Glomerular endothelial cell (primary cell): ENCODE measurements at regions not wholly inside any gene's neighbourhood (a gene's known extent, or its start where the extent isn't known, plus 50 kb on each side); places are given as distances from the start of the nearest gene placed in this dataset.
"Not testable (repeated sequence)": the region's sequence is repeated elsewhere in the genome, so short reads cannot be mapped to it uniquely, and the experiment has no call there.

Source experiments
- DNase-seq: peaks from one replicate; pipeline ENCODE4 v3.0.0-alpha.2; 2011; ENCODE audit warnings: low read depth, low spot score; ENCODE audit errors: extremely low read depth

DNA sequence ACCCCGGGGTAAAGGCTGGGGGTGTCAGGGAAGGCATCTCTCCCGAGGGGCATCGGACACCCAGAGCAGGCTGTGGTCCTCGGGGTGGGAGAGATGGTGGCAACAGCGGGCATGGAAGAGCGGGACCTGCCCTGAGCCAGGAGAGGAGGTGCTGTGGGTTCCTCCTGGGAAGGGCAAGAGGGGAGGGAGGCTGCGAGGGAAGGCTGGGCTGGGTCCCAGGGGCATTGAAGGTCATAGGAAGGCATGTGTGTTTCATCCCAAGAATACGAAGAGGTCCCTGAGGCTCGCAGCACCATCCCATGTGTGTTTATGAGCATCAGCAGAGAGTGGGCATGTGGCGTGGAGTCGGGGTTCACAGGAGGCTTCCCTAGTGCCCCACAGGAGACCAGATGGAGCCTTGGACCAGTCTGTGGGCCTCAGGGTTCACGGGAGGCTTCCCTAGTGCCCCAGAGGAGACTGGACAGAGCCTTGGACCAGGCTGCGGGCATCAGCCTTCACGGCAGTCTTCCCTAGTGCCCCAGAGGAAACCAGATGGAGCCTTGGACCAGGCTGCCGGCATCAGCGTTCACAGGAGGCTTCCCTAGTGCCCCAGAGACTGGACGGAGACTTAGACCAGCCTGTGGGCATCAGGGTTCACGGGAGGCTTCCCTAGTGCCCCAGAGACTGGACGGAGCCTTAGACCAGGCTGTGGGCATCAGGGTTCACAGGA lies 420.6 kb downstream of the BRD1 start:
- no peak for DNase-seq

GRCh38 chr22:49406047-49406650 lies 421.5 kb downstream of the BRD1 start:
- no peak for DNase-seq

GRCh38 chr22:49405590-49405989 lies 422.1 kb downstream of the BRD1 start:
- no peak for DNase-seq

DNA sequence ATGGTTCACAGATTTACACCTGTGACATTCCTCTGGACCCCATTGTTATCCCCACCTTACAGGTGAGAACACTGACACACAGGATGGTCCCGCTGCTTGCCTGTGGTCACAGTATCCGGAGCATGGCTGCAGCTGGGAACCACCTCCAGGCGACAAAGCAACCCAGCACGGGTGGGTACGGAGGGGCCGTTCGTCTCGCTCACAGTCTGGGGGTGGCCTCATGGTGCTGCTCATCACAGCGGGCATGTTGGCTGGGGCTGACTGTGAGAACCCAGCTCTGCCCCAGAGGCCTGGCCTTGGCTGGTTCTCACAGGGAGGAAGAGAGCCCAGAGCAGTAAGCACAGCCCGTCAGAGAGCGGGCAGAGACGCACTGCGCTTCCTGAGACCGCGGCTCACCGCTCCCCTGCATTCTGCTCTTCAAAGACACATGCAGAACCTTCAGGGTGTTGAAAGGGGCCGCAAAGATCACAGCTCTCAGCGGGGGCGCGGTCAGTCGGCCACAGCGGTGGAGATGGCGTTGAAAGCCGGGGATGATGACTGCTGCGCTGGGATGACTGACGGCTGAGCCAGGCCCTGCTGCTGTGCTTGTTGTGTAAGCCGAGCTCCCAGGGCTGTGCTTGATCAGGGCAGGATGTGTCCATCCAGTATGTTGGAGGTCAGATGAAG lies 423.0 kb downstream of the BRD1 start:
- no peak for DNase-seq

- no peak for DNase-seq
These were observed 423.7 kb downstream of the BRD1 start for GRCh38 chr22:49404020-49404419.

DNA sequence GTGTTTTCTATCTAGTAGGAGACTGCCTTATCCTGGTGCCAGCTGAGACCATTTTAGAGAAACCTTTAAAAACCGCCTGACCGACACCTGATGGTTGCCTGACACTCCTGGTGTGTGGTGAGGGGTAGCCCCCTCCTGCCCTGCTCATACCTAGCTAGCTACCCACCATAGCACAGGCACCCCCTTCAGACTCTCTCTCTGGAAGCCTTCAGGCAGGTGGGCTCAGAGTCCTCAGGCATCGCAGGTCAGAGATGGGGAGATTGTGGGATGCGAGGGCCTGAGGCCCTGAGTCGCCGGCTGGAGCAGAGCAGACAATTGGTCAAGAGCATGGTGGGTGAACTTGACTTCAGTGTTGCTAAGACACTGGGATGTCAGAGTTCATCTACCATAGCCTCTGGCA lies 424.6 kb downstream of the BRD1 start:
- no peak for DNase-seq

DNA sequence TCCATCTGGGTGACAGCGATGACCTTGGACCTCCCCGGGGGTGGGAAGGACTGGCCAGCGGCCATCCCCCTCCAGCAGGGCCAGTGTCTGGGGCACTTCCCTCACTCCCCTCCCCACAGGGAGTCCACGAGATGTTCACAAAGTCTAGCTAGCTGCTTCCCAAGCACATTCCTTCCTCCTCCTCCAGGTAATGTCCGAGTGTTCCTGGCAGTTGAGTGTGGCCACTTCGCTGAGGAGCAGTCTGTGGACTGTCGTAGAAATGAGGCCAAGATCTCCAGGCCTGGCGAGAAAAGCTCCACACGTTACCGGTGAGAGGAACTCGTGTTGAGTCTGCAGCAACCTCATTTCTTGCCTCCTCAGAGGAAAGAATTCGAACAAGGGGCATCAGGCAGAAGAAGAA lies 425.5 kb downstream of the BRD1 start:
- DNase-seq: no peak

- DNase-seq: no peak
These were observed 426.6 kb downstream of the BRD1 start for GRCh38 chr22:49400941-49401598.

GRCh38 chr22:49400136-49400940 lies 427.3 kb downstream of the BRD1 start:
- DNase-seq: no peak

GRCh38 chr22:49398646-49399045 lies 429.0 kb downstream of the BRD1 start:
- no peak for DNase-seq

GRCh38 chr22:49398115-49398514 lies 429.6 kb downstream of the BRD1 start:
- DNase-seq: no peak

- DNase-seq: no peak
These were observed 430.9 kb downstream of the BRD1 start for GRCh38 chr22:49396817-49397216.

DNA sequence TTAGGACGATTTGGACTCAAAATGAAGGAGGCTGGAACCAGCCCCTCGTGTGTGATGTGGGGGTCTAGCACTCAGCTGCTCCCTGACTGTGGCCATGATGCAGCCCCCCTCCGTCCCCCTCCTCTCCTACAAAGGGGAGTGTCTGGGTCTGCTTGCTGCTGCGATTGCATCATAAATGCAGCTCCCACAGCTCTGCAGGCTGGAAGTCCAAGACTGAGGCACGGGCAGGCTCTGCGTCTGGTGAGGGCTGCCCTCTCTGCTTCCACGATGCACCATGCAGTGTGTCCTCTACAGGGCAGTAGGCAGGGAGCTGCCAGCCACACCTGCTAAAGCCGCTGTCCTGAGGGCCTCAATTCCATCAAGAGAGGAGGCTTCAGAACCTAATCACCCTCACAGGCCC lies 432.1 kb downstream of the BRD1 start:
- no peak for DNase-seq

GRCh38 chr22:49395062-49395461 lies 432.6 kb downstream of the BRD1 start:
- DNase-seq: not testable (repeated sequence)

DNA sequence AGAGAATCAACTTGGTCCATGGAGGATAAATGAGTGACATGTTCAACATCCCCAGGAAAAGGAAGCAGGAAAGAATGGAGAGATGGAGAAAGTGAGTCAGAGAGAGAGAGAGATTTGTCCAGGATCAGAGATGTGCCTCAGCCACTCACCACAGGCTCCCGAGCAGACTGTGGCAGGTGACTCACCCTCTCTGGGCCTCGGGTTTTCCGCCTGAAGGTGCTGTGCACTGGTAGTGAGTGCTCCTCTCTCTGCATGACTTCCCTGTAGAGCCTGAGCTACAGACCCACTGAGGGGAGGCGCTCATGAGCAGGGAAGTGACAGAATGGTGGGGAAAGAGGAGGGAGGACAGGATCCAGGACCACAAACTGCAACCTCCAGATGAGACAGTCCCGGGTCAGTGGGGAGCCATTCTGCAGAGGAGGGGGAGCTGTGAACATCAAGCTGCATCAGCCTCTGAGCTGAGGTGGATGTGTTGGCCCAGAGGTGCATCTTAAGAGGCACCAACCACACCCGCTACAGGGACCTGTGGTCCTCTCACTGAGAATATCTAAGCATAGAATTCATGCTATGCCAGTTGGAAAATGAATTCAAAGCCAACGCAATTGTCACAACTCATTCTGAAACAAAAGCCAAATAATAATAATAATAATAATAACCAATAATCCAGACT lies 433.4 kb downstream of the BRD1 start:
- DNase-seq: no peak

- no peak for DNase-seq
These were observed 434.1 kb downstream of the BRD1 start for GRCh38 chr22:49393526-49393925.

DNA sequence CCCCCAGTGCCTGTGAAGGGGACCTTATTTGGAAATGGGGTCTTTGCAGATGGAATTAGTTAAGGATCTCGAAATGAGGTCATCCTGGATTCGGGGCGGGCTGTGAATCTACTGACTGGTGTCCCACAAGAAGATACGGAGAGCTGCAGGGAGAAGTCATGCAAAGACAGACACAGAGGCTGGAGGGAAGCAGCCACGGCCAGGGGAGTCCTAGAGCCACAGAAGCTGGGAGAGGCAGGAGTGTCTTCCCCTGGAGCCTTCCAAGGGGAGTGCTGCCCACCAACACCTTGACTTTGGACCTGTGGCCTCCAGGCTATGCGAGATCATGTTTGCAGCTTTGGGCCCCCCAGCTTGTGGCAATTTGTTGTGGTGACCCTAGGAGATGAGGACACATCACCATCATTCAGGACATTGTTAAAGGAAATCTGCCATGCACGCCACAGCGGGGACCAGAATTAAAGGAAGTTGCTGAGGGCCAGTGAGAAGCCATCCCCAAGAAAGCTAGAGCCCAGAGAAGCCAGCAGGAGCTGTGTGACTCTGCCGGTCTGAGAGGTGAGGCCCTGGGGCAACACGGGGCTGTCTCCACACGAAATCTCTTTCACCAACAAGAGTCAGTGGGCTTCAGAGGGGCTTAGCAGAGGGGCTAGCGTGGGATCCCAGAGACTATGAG lies 434.7 kb downstream of the BRD1 start:
- DNase-seq: no peak

- no peak for DNase-seq
These were observed 435.4 kb downstream of the BRD1 start for GRCh38 chr22:49392247-49392646.

- DNase-seq: no peak
These were observed 436.2 kb downstream of the BRD1 start for GRCh38 chr22:49391436-49391835.

DNA sequence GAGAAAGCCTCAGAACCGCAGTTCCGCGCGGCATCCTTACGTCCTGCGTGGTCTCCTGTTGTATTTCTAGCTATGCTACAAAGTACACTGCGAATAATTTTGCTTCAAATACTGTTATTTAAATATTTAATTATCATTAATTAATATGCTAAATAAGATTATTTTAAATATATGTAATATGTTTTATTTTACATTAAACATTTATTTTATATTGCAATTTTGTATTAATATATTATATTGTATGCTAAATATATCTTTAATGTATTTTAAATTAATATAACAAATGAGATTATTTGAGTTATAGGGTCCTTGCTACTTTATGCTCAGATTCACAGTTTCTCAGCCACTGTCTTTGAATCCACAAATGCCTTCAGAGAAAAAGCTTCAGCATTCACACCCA lies 436.7 kb downstream of the BRD1 start:
- no peak for DNase-seq
